Left ventricle myocardium inferior (tissue), 1 donor: ENCODE measurements at regions not wholly inside any gene's neighbourhood (a gene's known extent, or its start where the extent isn't known, plus 50 kb on each side); places are given as distances from the start of the nearest gene placed in this dataset.
"Not testable (repeated sequence)": the region's sequence is repeated elsewhere in the genome, so short reads cannot be mapped to it uniquely, and the experiment has no call there.

ENCODE experiments used
- DNase-seq: peaks from one replicate; pipeline ENCODE4 v3.0.0-alpha.2; 2020
- H3K27ac ChIP-seq: fragments of 200-600 bp; replicated peaks from 2 replicates; pipeline ENCODE4 v1.8.0; 2021
- H3K27me3 ChIP-seq: fragments of 200-600 bp; 2 replicates; pipeline ENCODE4 v1.8.0; 2021; ENCODE audit warnings: low read depth
- H3K36me3 ChIP-seq: fragments of 200-600 bp; 2 replicates; pipeline ENCODE4 v1.8.0; 2021
- H3K4me1 ChIP-seq: fragments of 200-600 bp; 2 replicates; pipeline ENCODE4 v1.8.0; 2021
- H3K4me3 ChIP-seq: fragments of 200-600 bp; 2 replicates; pipeline ENCODE4 v1.8.0; 2021; ENCODE audit warnings: mild to moderate bottlenecking, moderate library complexity
- H3K9me3 ChIP-seq: fragments of 200-600 bp; replicated peaks from 2 replicates; pipeline ENCODE4 v1.8.0; 2021
- intact Hi-C: fragments of 100-400 bp; cut with micrococcal nuclease; formaldehyde crosslinking; loops from one replicate; pipeline ENCODE4 v1.11.0; 2022
- TF ChIP-seq, protein P1 (sequence below): fragments of 200-600 bp; IDR thresholded peaks from 2 replicates; pipeline ENCODE4 v1.8.0; 2021; ENCODE audit warnings: antibody characterized with exemption, mild to moderate bottlenecking, borderline replicate concordance
- donor health status: DM: no; HTN: yes; CAD: no; lungs with severe emphysema.

DNA sequence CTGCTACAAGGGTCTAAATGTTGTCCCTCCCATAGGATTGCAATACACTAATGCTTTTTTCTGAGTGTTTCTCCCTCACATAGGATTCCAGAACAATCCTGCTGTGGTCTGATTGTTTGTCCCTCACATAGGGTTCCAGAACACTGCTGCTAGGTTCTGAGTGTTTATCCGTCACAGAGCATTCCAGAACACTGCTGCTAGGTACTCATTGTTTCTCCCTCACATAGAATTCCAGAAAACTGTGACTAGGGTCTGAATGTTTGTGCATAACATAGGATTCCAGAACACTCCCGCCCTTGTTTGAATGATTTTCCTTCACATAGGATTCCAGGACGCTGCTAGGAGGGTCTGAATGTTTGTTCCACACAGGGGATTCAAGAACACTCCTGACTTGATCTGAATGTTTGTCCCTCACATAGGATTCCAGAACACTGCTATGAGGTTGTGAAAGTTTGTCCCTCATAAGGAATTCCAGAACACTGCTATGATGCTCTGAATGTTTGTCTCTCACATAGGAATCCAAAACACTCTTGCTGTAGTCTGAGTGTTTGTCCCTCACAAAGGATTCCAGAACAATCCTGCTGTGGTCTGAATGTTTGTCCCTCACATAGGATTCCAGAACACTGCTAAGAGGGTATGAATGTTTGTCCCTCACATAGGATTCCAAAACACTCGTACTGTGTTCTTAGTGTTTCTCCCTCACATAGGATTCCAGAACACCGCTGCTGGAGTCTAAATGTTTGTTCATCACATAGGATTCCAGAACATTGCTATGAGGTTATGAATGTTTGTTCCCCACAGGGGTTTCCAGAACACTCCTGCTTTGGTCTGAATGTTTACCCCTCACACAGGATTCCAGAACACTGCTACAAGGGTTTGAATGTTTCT lies 213.5 kb downstream of the FOXD4L6 start:
- no peak for DNase-seq
- H3K36me3 ChIP-seq = peaks cover 46% of the 10 kb centered on the region
- intact Hi-C loops = no loop called here
- H3K4me3 ChIP-seq = no peak overlapping the region
- H3K27me3 ChIP-seq = no peaks in the 10 kb centered on the region
- H3K27ac ChIP-seq = no peak overlapping the region
- TF ChIP-seq, protein P1, sequence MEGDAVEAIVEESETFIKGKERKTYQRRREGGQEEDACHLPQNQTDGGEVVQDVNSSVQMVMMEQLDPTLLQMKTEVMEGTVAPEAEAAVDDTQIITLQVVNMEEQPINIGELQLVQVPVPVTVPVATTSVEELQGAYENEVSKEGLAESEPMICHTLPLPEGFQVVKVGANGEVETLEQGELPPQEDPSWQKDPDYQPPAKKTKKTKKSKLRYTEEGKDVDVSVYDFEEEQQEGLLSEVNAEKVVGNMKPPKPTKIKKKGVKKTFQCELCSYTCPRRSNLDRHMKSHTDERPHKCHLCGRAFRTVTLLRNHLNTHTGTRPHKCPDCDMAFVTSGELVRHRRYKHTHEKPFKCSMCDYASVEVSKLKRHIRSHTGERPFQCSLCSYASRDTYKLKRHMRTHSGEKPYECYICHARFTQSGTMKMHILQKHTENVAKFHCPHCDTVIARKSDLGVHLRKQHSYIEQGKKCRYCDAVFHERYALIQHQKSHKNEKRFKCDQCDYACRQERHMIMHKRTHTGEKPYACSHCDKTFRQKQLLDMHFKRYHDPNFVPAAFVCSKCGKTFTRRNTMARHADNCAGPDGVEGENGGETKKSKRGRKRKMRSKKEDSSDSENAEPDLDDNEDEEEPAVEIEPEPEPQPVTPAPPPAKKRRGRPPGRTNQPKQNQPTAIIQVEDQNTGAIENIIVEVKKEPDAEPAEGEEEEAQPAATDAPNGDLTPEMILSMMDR = no peak
- peaks cover 96% of the 10 kb centered on the region for H3K9me3 ChIP-seq
- H3K4me1 ChIP-seq = no peaks in the 10 kb centered on the region

DNA sequence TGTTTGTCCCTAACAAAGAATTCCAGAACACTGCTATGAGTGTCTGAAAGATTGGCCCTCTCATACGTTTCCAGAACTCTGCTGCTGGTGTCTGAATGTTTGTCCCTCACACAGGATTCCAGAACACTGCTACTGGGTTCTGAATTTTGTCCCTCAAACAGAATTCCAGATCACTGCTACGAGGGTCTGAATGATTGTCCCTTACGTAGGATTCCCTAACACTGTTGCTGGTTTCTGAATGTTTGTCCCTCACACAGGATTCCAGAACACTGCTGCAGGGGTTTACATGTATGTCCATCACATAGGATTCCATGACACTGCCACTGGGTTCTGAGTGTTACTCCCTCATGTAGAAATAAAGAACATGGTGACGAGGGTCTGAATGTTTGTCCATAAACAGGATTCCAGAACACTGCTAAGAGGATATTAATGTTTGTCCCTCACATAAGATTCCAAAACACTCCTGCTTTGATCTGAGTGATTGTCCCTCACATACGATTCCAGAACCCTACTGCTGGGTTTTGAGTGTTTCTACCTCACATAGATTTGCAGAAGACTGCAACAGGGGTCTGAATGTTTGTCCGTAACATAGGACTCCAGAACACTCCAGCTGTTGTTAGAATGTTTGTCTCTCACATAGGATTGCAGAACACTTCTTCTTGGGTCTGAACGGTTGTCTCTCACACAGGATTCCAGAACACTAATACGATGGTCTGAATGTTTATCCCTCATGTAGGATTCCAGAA lies 214.4 kb downstream of the FOXD4L6 start:
- Histone ChIP-seq H3K27ac (no peak overlapping the region), H3K27me3 (no peaks in the 10 kb centered on the region), H3K9me3 (peaks cover 96% of the 10 kb centered on the region), H3K36me3 (peaks cover 46% of the 10 kb centered on the region), H3K4me1 (no peaks in the 10 kb centered on the region), H3K4me3 (no peak overlapping the region)
- TF ChIP-seq, protein P1 = no peak
- intact Hi-C loops = no loop called here
- no peak for DNase-seq

DNA sequence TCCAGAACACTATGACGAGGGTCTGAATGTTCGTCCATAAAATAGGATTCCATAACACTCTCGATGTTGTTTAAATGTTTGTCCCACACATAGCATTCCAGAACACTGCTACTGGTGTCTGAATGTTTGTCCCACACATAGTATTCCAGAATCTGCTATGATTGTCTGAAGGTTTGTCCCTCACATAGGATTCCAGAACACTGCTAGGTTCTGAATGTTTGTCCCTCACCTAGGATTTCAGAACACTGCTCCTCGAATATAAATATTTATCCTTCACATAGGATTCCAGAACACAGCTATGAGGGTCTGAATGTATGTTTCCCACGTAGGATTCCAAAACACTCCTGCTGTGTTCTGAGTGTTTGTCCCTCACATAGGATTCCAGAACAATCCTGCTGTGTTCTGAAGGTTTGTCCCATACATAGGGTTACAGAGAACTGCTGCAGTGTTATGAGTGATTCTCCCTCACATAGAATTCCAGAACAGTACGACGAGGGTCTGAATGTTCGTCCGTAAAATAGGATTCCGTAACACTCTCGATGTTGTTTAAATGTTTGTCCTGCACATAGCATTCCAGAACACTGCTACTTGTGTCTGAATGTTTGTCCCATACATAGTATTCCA lies 215.3 kb downstream of the FOXD4L6 start:
- peaks cover 96% of the 10 kb centered on the region for H3K9me3 ChIP-seq
- no peaks in the 10 kb centered on the region for H3K27me3 ChIP-seq
- H3K36me3 ChIP-seq = peaks cover 46% of the 10 kb centered on the region
- TF ChIP-seq, protein P1 = no peak
- DNase-seq = no peak
- no peak overlapping the region for H3K27ac ChIP-seq
- intact Hi-C loops = no loop called here
- no peaks in the 10 kb centered on the region for H3K4me1 ChIP-seq
- no peak overlapping the region for H3K4me3 ChIP-seq

GRCh38 chr9:40912679-40913078 lies 215.8 kb downstream of the FOXD4L6 start:
- H3K36me3 ChIP-seq = peaks cover 46% of the 10 kb centered on the region
- peaks cover 96% of the 10 kb centered on the region for H3K9me3 ChIP-seq
- H3K4me1 ChIP-seq, intact Hi-C loops, DNase-seq, H3K27me3 ChIP-seq, H3K27ac ChIP-seq, H3K4me3 ChIP-seq: not testable (repeated sequence)

GRCh38 chr9:40911647-40912046 lies 216.8 kb downstream of the FOXD4L6 start:
- intact Hi-C loops = no loop called here
- H3K9me3 ChIP-seq = peaks cover 100% of the 10 kb centered on the region
- H3K36me3 ChIP-seq = peaks cover 44% of the 10 kb centered on the region

GRCh38 chr9:40910995-40911394 lies 217.5 kb downstream of the FOXD4L6 start:
- H3K4me3 ChIP-seq, H3K4me1 ChIP-seq, H3K27me3 ChIP-seq, intact Hi-C loops, DNase-seq, H3K27ac ChIP-seq: not testable (repeated sequence)
- peaks cover 100% of the 10 kb centered on the region for H3K9me3 ChIP-seq
- peaks cover 40% of the 10 kb centered on the region for H3K36me3 ChIP-seq

More at GRCh38 chr9:40911647-40912046, 216.8 kb downstream of the FOXD4L6 start:
- TF ChIP-seq, protein P1 = no peak
- H3K4me3 ChIP-seq = no peak overlapping the region
- H3K27ac ChIP-seq = no peak overlapping the region
- H3K4me1 ChIP-seq = no peaks in the 10 kb centered on the region
- H3K27me3 ChIP-seq = no peaks in the 10 kb centered on the region
- DNase-seq = no peak
